Kidney (tissue), 13 donors: ENCODE measurements at regions not wholly inside any gene's neighbourhood (a gene's known extent, or its start where the extent isn't known, plus 50 kb on each side); places are given as distances from the start of the nearest gene placed in this dataset.

ENCODE experiments used
- DNase-seq, 5 donors: peaks; one replicate each; pipeline ENCODE4 v3.0.0-alpha.2; 2013 to 2020
- FAIRE-seq: peaks from 2 replicates; lab custom pipeline; 2012; peaks lifted over from hg19 to GRCh38; lab: Jason Lieb, UNC
- H3K27ac ChIP-seq, 2 donors: one replicate each; pipeline ENCODE4 v1.7.0; 2013; ENCODE audit warnings: low read depth in 2 of 2, low read length in 2 of 2, inconsistent platforms in 1 of 2
- H3K27me3 ChIP-seq: one replicate; pipeline ENCODE4 v1.7.1; 2013; ENCODE audit warnings: low read length, inconsistent platforms; ENCODE audit not compliant: control insufficient read depth, insufficient read depth
- H3K36me3 ChIP-seq, 3 donors: one replicate each; pipeline versions ENCODE4 v1.7.0 to v1.7.1; 2013; ENCODE audit warnings: low read length in 3 of 3, control low read depth in 1 of 3, inconsistent platforms in 1 of 3; ENCODE audit not compliant: insufficient read depth in 3 of 3, control insufficient read depth in 2 of 3
- H3K4me1 ChIP-seq, 3 donors: one replicate each; pipeline versions ENCODE4 v1.7.0 to v1.7.1; 2013; ENCODE audit warnings: low read length in 3 of 3, inconsistent platforms in 1 of 3, low read depth in 1 of 3; ENCODE audit not compliant: control insufficient read depth in 2 of 3, insufficient read depth in 2 of 3
- H3K4me3 ChIP-seq, 3 donors: one replicate each; pipeline versions ENCODE4 v1.7.0 to v1.8.1; 2013; ENCODE audit warnings: low read length in 3 of 3, control low read depth in 1 of 3, inconsistent platforms in 1 of 3
- H3K9ac ChIP-seq, 3 donors: one replicate each; pipeline versions ENCODE4 v1.7.0 to v1.7.1; 2013; ENCODE audit warnings: low read length in 3 of 3, control low read depth in 1 of 3, inconsistent platforms in 1 of 3
- H3K9me3 ChIP-seq, 3 donors: one replicate each; pipeline versions ENCODE4 v1.7.0 to v1.7.1; 2013; ENCODE audit warnings: low read length in 3 of 3, control low read depth in 1 of 3, inconsistent platforms in 1 of 3; ENCODE audit not compliant: control insufficient read depth in 2 of 3, insufficient read depth in 1 of 3
- intact Hi-C: fragments of 100-400 bp; cut with DNase I; formaldehyde crosslinking; loops from one replicate; pipeline ENCODE4 v1.11.1; 2022
- TF ChIP-seq, protein P1 (sequence below): IDR thresholded peaks from 3 replicates; pipeline ENCODE4 v1.5.1; 2012; ENCODE audit warnings: mild to moderate bottlenecking, moderate library complexity, borderline replicate concordance; ENCODE audit not compliant: insufficient read depth; ENCODE audit errors: extremely low read depth
- donor health status: control.
- donor health status: control.
- donor health status: control.
- donor health status: control.
- donor health status: control.
- donor health status: DM: yes; HTN: yes; CAD: no.
- donor health status: Normal renal cell carcinoma (clear cell type).

DNA sequence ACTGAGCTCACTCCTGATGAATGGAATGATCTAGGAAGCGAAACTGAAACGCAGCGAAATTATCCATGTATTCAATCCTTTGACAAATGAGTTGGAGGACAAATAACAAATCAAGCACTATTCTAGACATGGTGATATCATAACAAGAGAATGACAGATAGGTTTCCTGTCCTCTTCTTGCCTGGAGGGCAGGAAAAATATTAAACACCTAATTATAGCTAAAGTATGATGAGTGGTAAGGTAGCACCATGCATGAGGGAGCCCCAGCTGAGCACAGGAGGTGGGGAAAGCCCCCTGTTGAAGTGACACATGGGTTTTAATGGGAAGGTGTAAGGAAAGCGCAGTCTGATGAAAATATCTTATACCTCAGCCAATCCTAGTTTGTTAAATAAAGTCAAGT is 225.2 kb downstream of the NPR3 start:
- H3K4me1 ChIP-seq = no peaks in the 10 kb centered on the region
- no peak overlapping the region for H3K9ac ChIP-seq
- no peak for FAIRE-seq
- no peak overlapping the region for H3K4me3 ChIP-seq
- H3K36me3 ChIP-seq = no peaks in the 10 kb centered on the region
- DNase-seq = no peak
- TF ChIP-seq, protein P1, sequence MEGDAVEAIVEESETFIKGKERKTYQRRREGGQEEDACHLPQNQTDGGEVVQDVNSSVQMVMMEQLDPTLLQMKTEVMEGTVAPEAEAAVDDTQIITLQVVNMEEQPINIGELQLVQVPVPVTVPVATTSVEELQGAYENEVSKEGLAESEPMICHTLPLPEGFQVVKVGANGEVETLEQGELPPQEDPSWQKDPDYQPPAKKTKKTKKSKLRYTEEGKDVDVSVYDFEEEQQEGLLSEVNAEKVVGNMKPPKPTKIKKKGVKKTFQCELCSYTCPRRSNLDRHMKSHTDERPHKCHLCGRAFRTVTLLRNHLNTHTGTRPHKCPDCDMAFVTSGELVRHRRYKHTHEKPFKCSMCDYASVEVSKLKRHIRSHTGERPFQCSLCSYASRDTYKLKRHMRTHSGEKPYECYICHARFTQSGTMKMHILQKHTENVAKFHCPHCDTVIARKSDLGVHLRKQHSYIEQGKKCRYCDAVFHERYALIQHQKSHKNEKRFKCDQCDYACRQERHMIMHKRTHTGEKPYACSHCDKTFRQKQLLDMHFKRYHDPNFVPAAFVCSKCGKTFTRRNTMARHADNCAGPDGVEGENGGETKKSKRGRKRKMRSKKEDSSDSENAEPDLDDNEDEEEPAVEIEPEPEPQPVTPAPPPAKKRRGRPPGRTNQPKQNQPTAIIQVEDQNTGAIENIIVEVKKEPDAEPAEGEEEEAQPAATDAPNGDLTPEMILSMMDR = no peak
- no peak overlapping the region for H3K27ac ChIP-seq
- H3K27me3 ChIP-seq = no peaks in the 10 kb centered on the region
- H3K9me3 ChIP-seq = no peaks in the 10 kb centered on the region
- intact Hi-C loops = no loop called here

DNA sequence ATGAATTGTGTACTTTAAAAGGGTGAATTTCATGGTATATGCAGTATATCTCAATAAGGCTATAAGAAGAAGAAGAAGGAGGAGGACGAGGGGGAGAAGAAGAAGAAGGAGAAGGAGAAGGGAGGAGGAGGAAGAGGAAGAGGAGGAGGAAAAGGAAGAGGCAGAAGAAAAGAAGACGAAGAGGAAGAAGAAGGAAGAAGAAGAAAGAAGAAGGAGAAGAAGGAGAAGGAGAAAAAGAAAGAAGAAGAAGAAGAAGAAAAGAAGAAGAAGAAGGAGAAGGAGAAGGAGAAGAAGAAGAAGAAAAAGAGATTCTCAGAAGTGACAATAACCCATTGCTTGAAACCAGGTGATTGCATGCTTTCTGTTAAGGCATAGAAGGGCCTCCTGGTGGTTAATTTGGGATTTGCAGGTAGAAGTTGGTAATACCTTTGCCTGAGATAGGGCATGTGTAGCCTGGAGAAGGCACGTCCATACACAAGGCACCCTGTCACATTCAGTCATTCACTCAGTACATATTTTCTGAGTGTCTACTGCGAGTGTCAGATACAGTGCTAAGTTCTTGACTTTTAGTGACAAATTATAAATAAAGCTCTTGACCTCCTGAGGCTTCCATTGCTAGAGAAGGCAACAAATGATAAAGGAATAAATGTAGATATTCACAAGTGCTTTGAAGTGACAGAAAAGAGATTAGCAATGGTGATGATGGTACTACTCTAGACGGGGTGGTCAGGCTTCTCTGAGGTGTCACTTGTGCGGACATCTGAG is 231.3 kb downstream of the NPR3 start:
- no peaks in the 10 kb centered on the region for H3K36me3 ChIP-seq
- H3K4me3 ChIP-seq = no peak overlapping the region
- H3K4me1 ChIP-seq = no peaks in the 10 kb centered on the region
- no peaks in the 10 kb centered on the region for H3K9me3 ChIP-seq
- DNase-seq (peak in 2 of 5 donors; percentile 14 to 24), FAIRE-seq (no peak)
- intact Hi-C loops = no loop called here
- H3K9ac ChIP-seq = no peak overlapping the region
- TF ChIP-seq, protein P1 = peak; percentile 22
- no peak overlapping the region for H3K27ac ChIP-seq
- no peaks in the 10 kb centered on the region for H3K27me3 ChIP-seq

DNA sequence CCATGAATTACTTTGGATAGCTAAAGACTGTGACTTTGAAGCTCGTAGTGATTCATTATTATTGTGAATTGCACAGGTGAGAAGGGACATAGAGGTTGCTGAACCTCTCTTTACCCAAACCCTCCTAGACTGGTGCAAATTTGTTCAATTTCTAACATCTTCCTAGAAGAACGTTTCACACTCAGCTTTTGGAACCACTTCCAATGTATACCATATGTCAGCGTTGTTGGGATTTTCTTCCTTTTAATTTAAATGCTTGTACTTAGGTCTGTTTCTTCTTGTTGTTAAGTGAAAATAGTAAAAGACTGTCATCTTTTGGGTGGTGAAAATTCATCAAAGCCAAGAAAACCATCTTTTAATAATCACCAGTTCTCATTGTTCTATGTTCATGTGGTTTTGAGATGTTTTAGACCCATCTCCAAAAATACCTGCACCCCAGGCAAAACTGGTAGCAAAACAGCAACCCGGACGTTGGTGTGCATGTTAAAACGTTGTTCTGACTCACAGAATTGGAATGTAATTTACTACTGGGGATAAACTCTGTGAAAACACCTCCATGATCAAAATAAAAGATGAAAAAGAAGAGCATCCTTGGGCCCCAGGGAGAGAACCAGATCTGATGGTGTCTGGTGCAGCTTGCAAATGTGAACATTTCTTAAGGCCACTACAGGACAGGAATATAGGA is 238.3 kb downstream of the NPR3 start:
- Histone ChIP-seq H3K27ac (no peak overlapping the region), H3K4me3 (no peak overlapping the region), H3K36me3 (no peaks in the 10 kb centered on the region), H3K9ac (no peak overlapping the region), H3K9me3 (peaks cover 0 to 3% (median 0%) of the 10 kb centered on the region in 3 donors), H3K27me3 (no peaks in the 10 kb centered on the region), H3K4me1 (no peaks in the 10 kb centered on the region)
- FAIRE-seq (no peak), DNase-seq (no peak)
- intact Hi-C loops = no loop called here
- TF ChIP-seq, protein P1 = no peak
